ENCODE measurements at regions not wholly inside any gene's neighbourhood (a gene's known extent, or its start where the extent isn't known, plus 50 kb on each side); places are given as distances from the start of the nearest gene placed in this dataset.

- no peak for TF ChIP-seq CTCF (conservative IDR thresholded peaks at IDR 0.05; ENCODE audit: low read length)
- DNase-seq (ENCODE audit: low read depth): no peak
- no peak overlapping the region for H3K4me3 ChIP-seq (ENCODE audit: low read length)
Measured at GRCh38 chr6:153645326-153645725, 393.7 kb upstream of the OPRM1 start.

- no peak overlapping the region for H3K4me3 ChIP-seq (ENCODE audit: low read length)
- no peak for DNase-seq (ENCODE audit: low read depth)
- no peak for TF ChIP-seq CTCF (conservative IDR thresholded peaks at IDR 0.05; ENCODE audit: low read length)
Measured at GRCh38 chr6:153644000-153644399, 395.0 kb upstream of the OPRM1 start.

GRCh38 chr6:153634416-153634815 lies 404.6 kb upstream of the OPRM1 start:
- TF ChIP-seq CTCF (conservative IDR thresholded peaks at IDR 0.05; ENCODE audit: low read length): no peak
- no peak for DNase-seq (ENCODE audit: low read depth)
- no peak overlapping the region for H3K4me3 ChIP-seq (ENCODE audit: low read length)

- no peak for DNase-seq (ENCODE audit: low read depth)
- no peak for TF ChIP-seq CTCF (conservative IDR thresholded peaks at IDR 0.05; ENCODE audit: low read length)
Measured at GRCh38 chr6:153625089-153625488, 414.0 kb upstream of the OPRM1 start.

GRCh38 chr6:153624528-153624927 lies 414.5 kb upstream of the OPRM1 start:
- no peak for DNase-seq (ENCODE audit: low read depth)
- H3K4me3 ChIP-seq (ENCODE audit: low read length): no peak overlapping the region
- no peak for TF ChIP-seq CTCF (conservative IDR thresholded peaks at IDR 0.05; ENCODE audit: low read length)

More at GRCh38 chr6:153625089-153625488, 414.0 kb upstream of the OPRM1 start:
- H3K4me3 ChIP-seq (ENCODE audit: low read length): no peak overlapping the region

- no peak overlapping the region for H3K4me3 ChIP-seq (ENCODE audit: low read length)
- TF ChIP-seq CTCF (conservative IDR thresholded peaks at IDR 0.05; ENCODE audit: low read length): no peak
- DNase-seq (ENCODE audit: low read depth): no peak
Measured at GRCh38 chr6:153623496-153623895, 415.5 kb upstream of the OPRM1 start.

- DNase-seq (ENCODE audit: low read depth): no peak
- no peak overlapping the region for H3K4me3 ChIP-seq (ENCODE audit: low read length)
- TF ChIP-seq CTCF (conservative IDR thresholded peaks at IDR 0.05; ENCODE audit: low read length): no peak
Measured at GRCh38 chr6:153621491-153621890, 417.5 kb upstream of the OPRM1 start.

All from AG10803 (cell line).